Fibroblast of skin of left quadriceps (primary cell): ENCODE measurements at regions not wholly inside any gene's neighbourhood (a gene's known extent, or its start where the extent isn't known, plus 50 kb on each side); places are given as distances from the start of the nearest gene placed in this dataset.

Experiments used
- DNase-seq, 2 experiments: peaks; one replicate each; pipeline ENCODE4 v3.0.0-alpha.2; 2013; ENCODE audit warnings: low read depth in 2 of 2

DNA sequence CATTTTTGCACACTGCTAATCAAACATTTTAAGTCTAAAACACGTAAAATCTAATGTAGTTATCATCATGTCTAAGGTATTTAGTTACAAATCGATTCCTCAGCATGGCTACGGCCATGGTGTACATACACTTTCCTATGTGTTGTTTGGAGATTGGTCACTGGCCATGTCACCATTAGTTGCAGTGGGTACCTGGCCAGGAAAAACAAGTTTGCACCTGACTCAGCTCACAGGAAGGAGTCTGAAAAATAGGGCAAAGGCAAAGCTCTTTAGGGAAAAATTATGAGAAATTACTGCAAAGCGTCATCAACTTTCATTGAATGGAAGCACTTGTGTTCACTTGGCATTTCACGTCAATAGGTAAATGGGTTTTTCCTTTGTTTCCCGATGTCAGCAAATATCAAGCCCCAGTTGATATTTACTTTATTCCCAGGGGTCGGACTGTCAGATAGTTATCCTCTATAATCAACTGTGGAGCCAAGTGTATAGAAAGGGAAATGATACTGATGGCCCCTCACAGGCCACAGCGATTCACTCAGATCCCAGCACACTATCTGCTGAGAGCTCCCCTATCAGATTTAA is 626.0 kb upstream of the ADAMTS16 start:
- DNase-seq = no peak

DNA sequence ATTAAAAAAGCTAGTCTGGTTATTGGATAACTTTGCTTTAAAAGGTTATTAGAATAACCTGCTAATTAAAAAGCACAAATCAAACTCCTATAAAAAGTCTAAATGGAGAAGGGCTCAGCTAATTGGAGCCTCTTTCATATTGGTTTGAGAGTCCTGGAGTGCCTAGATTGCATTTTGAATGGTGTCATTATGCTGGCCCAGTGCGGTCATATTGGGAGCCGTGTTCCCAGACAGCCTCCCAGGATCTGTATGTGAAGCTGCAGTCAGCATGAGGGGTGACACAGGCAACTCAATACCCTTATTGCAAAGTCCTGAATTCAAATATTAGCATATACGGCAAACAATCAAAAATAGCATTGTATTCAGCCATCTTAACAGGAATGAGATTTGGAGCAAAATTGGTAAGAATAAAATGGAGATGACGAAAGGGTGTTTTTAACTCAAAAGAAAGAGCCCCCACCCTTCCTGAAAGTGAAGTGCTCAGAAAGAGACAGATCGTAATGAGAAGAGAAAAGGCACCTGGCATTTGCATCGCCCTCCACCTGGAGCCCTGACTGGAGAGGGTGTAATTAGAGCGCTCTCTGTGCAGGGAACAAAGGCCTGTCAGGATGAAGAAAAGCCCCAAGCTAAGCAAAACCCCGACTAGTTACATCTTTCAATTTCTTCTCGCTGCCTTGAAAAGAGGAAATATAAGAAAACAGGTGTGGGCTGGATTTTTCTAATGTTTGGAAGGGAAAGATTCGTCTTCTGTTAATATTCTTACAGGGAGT is 621.0 kb upstream of the ADAMTS16 start:
- no peak for DNase-seq

DNA sequence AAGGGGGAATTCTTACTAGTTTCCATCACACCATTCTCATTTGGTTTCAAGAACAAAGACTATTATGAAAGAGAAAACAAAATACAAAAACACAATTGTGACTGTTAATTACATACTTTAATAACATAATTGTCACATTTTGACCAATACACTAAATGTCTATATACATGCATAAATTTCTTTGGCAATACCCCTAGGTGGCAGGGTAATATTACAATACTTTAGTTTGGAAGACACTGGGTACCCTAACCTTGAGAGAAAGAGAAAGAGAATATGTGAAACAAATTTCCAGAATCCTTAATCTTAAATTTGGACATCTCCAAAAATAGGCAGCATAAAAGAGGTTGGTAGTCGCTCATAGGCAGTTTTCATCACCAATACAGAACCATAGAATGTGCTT is 619.6 kb upstream of the ADAMTS16 start:
- DNase-seq = no peak

DNA sequence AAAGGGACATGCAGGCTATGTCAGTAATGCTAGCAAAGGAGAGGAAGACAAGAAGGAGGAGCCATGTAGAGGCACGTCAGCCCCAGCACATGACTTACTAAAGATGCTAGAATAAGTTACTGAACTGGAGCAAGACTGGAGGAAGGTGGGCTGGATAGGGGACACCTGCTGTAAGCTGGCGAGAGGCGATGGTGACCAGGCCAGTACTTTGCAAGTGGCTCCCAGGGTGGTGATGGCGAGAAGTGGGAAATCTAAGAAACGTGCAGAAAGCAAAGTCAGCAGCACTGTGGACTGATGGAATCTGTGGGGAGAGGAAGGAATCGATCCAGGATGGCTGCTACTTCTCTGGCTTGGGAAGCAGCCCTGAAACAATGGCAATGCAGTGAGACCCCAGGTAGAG is 617.1 kb upstream of the ADAMTS16 start:
- DNase-seq = no peak

DNA sequence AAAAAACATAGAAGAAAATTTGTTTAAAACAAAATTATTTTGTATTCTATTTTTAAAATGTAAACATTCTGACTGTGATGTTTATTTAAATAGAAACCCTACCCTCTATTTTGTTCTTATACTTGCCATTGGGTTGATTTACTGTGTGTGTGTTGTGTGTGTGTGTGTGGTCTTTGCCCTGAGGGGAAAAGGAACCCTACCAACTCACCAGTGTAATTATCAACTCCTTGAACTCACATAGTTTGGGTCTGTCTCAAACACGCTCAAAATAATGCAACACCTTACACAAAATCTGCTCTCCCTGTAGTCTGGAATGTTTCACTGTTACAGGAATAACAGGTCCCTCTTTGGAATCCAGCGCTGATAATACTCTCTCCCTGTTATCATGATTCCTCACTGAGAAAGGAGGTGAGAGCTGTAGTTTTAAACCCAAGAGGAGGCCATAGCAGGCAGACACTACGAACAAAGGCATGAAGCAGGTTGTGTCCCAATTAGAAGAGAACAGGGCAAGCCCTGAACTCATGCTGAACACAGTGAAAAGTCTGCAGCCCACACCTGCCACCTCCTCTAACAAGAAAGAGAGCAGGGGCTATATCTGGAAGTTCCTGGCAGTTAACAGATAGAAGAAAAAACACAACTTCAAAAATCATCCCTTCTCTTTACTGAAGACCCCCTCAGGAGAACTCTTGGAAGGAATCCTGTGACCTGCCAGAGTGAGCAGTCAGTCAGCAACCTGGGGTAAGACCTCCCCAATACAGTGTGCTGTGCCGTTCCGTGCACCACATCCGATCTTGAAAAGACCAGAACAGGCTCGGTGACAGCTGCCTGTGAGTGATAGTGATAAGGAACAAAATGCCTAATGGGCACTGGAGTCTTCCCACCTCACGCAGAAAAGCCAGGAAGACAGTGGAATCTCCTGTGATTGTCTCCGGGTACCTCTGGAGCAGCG is 608.1 kb upstream of the ADAMTS16 start:
- DNase-seq = no peak

DNA sequence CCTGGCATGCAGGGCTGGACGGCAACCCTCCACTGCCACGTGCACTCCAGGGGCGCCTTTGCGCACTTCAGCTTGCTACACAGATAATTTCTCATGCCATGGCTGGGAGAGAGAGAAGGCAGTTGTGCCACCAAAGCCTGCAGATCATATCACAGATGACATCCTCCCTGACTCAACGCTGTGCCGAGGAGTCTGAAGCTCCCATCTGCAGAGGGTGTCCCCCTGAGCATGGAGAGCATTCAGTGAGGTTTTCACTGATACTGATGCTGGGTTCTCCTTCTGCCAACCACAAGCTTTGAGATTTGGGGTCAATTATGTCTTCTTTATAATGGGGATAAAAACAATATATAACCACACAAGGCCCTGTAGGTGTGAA is 607.4 kb upstream of the ADAMTS16 start:
- DNase-seq = no peak

DNA sequence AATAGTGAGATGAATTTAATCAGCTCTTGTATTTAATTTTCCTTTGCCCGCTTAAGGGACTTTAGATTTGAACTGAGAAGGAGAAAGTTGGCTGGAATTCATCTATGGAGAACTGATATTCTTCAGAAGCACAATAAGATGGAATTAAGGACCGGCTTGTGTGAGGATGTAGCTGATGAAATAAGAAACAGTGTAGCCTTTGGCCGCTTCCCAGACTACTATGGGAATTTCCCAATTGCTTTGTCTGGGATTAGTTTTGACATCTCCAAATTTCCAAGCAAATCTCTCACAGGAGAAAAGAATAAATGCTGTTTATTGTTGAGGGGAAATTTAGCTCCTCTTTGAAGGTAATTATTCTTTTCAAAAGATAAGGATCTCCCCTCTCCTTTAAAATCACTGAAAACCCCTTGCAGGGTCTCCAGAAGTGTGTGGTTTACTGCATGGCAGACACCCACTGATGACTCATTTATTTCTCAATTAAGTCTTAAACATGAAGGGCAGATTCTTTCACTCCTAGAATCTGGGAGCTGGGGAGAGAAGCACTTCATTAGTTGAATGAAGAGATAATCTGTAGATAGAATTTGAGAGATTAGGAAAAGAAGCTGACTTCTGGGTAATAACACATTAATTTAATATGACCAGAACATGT is 606.5 kb upstream of the ADAMTS16 start:
- DNase-seq = peak; percentile 12 to 13

DNA sequence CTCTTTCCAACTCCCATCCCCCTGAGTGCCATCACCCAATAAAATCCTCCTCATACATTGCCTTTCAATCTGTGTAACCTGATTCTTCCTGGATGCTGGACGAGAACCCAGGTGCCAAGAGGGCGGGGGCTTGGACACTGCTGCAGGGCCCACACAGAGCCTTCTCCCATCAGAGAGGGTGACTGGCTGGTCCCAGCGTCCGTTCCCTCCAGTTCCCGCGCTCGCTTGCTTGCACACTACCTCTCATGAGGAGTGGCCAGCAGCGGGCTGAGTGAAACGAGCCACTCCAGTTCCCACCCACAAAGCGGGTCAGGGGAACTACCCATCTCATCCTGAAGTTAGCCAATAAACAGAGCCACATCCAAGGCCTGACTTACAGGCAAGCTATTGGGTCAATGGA is 602.6 kb upstream of the ADAMTS16 start:
- DNase-seq = no peak

DNA sequence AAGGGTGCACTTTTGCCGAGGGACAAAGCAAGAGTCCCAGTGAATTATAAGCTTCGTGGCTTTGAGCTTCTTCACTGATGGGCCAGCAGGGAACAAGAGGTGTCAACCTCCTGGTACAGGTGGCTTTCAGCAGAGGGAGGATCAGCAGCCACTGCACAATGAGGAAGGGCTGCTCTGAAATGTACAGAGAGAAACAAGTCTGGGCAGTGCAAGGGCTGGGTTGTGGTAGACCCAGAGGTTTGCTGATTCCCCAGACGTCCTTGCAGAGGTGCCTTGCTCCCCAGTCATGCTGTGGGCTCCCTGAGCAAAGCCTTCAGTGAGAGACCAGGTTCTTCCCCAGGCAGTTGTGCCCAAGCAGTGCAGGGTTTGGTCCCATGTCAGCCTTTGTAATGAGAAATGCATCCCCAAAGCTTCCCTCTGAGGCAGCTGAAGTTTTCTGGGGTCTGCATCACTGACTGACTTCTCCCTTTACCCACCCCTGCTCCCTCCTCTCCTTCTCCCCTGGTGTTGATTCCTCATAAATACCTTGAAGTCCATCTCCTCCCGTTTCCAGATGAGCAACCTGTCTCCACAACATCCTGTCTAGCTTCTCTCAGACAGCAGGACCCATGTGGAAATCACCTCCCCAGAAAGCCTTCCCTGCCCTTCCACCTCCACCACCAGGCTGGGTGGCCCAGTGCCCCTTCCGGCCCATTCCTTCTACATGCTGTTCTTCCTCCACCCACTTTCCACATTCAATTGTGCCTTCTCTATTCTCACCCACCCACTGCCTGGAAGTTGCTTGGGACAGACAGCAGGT is 599.6 kb upstream of the ADAMTS16 start:
- no peak for DNase-seq

DNA sequence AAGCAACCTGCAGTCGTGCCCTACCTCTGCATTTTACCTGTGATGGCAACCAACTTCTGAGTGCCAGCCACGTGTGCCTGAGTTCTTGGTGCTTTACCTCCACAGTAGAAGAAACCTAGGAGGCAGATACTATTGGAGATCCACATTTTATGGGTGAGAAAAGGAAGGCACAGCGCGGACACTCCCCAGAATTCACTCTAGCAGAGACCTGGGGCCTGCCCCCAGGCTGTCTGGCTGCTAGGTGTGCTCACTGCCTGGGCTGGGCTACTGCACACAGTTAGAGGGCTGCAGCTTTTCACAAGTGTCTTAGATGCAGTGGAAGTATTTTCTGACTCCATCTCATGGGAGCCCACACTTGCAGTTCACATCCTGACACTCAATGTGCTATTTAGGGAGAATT is 598.8 kb upstream of the ADAMTS16 start:
- no peak for DNase-seq

DNA sequence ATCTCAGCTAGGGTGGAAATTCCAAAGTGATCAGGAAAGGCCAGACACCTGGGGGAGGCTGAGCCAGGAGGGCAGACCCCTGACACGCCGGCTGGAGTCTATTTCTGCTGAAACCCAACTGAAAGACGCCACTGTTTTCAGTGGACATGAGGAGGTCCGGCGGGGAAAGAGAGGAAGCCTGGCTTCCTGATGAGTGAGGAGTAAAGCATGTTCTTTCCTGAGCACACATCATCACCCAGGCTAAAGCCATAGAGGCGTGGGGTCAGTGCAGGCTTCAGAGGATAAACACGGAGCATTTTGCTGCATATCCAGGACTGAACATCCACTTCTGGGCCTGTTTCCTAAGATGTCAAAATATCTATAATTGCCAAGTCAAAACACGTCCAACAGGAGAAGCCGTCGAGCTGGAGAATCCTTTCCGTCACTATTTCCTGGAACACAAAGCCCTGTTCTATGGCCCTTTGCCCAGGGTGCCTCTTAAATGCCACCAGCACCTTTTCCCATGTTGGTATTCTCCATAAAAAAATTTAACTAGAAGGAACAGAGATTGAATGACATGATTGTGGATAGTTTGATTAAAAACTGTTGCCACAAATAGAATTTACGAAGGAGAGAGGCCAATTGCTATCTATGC is 597.9 kb upstream of the ADAMTS16 start:
- no peak for DNase-seq

DNA sequence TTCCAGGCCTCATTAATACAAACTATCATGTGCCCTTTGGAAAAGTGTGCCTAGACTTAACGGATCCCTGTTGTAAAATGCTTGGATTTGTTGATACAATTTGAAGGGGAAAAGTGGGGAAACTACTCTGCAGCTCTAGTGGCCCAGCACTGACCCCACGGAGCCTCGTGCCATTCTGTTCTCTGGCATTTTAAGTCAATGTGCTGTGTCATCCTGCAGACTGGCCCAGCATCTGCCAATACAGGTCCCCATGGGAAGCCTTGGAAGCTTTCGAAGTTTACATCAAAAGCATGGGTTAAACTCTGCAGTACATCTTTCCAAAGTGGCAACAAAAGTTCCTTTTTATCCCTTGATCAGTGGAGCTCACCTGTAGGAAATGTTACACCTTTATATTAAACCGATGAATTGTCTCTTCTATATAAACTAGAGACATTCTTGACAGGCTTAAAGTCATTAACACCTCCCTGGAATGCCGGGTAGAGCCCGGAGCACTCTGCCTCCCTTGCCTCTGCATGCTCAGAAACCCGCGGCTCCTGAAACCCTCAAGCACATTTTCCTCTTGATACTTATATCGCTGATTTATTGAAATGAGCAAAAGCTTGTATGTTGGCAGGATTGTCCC is 596.0 kb upstream of the ADAMTS16 start:
- no peak for DNase-seq

DNA sequence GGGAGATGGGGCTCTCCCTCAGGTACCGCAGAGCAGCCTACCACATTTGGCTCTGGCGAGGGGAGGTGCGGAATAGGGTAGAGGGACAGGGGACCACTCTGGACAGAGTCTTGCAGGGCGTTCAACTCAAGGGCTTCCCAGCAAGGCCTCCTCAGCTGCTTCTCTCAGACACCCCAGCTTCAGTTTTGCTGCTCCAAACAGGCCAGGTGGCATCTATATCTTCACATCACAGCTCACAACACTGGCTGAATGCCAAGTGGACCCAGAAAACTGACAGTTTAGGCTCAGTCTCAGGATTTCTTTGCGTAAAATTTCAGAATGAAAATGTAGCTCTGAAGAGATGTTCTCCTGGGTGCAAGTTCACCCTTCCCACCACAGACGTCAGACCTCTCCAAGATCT is 592.6 kb upstream of the ADAMTS16 start:
- no peak for DNase-seq

DNA sequence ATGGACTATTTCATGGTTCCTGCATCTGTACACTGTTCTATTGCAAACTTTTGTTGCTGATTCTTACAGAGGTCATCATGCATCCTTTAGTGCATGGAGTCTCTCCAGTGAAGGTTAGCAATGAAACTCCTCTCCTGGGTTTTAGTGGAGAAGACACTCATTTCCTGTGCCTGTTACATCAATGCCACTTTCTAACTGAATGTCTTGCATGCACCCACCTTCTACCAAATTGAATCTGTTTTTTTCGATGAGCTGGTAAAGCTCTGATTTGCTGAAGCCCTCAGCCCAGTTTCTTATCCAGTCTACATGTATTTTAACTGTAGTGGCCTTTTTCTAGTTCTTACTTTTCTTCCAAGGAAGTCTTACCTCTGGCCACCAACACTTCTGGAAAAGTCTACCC is 591.8 kb upstream of the ADAMTS16 start:
- no peak for DNase-seq

DNA sequence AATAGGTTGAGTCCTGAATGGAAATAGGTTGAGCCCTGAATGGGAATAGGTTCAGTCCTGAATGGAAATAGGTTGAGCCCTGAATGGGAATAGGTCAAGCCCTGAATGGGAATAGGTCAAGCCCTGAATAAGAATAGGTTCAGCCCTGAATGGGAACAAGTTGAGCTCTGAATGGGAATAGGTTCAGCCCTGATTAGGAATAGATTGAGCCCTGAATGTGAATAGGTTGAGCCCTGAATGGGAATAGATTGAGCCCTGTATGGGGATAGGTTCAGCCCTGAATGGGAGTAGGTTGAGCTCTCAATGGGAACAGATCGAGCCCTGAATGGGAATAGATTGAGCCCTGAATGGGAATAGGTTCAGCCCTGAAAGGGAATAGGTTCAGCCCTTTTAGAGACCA is 590.8 kb upstream of the ADAMTS16 start:
- DNase-seq = no peak

DNA sequence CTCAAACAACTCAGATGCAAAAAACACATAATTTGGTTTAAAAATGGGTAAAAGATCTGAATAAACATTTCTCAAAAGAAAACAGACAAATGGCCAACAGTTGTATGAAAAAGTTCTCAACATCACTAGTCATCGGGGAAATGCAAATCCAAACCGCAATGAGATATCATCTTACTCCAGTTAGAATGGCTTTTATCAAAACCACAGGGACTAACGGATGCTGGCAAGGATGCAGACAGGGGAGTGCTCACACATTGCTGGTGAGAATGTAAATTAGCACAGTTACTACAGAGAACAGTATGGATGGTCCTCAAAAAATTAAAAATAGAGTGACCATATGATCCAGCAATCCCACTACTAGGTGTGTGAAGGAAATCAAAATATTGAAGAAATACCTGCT is 589.1 kb upstream of the ADAMTS16 start:
- no peak for DNase-seq

DNA sequence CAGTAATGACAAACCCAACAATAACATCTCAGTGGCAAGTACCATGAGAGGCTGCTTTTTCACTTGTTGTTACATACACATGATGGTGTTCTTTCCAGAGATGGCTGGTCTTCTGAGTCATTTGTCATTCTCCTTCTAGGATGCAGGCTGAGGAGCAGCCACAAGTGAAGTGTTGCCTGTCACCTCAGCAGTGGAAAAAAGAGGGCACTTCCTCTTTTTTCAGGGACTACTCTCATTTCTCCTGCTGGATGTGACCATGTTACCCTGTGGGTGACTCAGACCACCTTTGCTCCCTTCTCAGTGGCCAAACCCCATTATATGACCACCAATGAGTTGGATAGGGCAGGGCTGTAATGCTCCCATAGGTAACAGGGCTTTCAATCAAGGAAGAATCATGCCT is 587.0 kb upstream of the ADAMTS16 start:
- DNase-seq = no peak

DNA sequence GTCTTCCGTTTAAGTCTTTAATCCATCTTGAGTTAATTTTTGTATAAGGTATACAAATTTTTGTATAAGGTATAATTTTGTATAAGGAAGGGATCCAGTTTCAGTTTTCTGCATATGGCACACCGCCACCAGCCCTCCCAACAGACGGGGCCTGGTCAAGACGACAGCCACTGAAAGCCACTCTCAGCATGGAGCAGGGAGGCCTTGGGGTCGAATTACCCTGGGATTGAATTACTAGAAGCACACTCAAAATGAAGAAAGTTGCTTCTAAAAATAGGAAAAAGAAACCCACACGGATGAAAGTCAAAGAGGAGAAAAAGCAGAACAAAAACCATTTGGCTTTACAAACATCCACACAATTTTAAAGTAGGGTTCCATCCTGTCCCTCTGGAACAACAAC is 586.2 kb upstream of the ADAMTS16 start:
- DNase-seq = no peak

DNA sequence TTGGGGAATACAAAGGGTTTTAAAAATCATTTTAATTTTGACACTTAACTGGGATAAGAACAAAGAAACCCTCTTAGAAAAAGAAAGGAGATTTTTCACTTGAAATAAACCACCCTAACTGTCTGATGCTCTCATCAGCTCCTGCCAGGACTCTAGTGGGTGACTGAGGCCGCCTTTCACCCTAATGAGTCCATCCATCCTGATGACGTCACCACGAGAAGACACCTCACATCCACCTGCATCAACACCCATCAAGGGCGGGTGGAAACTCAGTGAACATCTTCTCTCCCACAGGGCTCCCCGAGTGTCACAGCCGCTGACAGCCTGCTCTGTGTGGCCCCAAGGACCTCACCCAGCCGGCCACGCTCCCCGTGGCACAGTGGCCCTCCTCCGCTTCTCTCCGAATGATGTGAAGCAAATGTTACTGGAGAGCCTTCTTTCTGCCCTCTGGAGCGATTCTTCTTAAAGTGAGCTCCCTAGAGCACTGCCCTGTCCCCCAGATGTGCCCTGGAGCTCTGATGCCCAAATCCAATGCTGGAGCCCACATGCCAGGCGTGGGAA is 584.3 kb upstream of the ADAMTS16 start:
- DNase-seq = no peak

DNA sequence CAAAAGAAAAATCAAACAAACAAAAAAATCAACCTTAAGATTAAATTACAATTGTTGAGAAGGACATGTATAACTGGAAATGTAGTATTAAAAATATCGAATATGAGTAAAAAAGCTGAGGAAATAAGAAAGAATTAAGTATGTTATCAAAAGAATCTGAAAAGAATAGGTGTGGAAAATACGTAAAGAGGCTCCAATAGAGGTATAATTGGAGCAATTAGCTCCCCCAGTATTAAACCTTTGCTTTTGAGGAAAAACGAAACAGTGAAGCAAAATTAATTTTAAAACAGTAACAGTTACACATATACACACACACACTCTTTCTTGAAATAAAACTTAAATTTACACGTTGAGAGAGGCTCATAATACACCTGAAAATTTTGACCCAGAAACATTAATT is 578.7 kb upstream of the ADAMTS16 start:
- no peak for DNase-seq
